ENCODE measurements at regions not wholly inside any gene's neighbourhood (a gene's known extent, or its start where the extent isn't known, plus 50 kb on each side); places are given as distances from the start of the nearest gene placed in this dataset.
"Not testable (repeated sequence)": the region's sequence is repeated elsewhere in the genome, so short reads cannot be mapped to it uniquely, and the experiment has no call there.

- H3K27me3 Mint-ChIP-seq (ENCODE audit: low read depth in 3 of 3): peaks cover 2 to 6% (median 4%) of the 10 kb centered on the region in 3 donors
- H3K27ac Mint-ChIP-seq: no peak overlapping the region
- no peaks in the 10 kb centered on the region for H3K36me3 Mint-ChIP-seq
- H3K4me3 Mint-ChIP-seq: no peak overlapping the region
- no peaks in the 10 kb centered on the region for H3K9me3 Mint-ChIP-seq
- no peak for DNase-seq
- no peaks in the 10 kb centered on the region for H3K4me1 Mint-ChIP-seq
Observed at GRCh38 chr3:127041264-127041820, 58.4 kb downstream of the PLXNA1 start.

DNA sequence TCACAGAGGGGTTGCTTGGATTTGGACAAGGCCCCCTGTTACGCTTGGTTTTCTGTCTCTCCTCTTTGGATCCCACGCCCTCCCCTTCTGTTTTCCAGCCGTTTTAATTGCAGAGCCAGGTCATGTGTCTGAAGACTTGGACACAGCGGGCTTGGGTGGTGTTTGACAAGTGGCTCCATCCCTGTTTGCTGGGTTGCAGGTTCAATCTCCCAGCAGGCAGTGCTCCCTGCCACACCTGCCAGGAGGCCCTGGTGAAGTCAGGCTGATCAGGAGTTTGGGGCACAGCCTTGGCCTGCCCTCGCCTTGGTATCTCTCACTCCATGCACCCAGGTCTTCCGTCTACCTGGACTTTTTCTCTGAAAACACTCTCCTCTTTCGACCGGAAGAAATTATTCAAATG is 59.0 kb downstream of the PLXNA1 start:
- DNase-seq: no peak
- no peaks in the 10 kb centered on the region for H3K4me1 Mint-ChIP-seq
- no peak overlapping the region for H3K4me3 Mint-ChIP-seq
- no peak overlapping the region for H3K27ac Mint-ChIP-seq
- peaks cover 2 to 6% (median 4%) of the 10 kb centered on the region in 3 donors for H3K27me3 Mint-ChIP-seq (ENCODE audit: low read depth in 3 of 3)
- no peaks in the 10 kb centered on the region for H3K9me3 Mint-ChIP-seq
- no peaks in the 10 kb centered on the region for H3K36me3 Mint-ChIP-seq

DNA sequence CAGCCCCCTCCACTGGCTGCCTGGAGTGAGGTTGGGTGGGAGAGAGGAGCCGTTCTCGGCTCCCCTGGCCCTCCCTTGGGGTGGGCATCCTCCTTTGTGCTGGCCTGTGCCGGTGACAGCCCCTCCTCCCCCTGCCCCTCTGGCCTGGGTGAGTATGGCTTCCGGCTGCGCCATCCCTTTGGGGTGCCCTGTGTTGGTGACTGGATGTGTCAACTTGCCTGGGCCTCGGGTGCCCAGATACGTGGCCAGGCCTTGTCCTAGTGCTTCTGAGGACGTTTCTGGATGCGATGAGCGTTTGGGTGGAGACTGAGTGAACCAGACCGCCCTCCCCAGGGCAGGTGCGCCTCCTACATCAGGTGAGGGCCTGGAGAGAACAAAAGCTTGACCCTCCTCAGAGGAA is 59.7 kb downstream of the PLXNA1 start:
- no peak for DNase-seq
- Mint-ChIP-seq H3K9me3 (no peaks in the 10 kb centered on the region), H3K36me3 (no peaks in the 10 kb centered on the region), H3K4me3 (no peak overlapping the region), H3K4me1 (no peaks in the 10 kb centered on the region), H3K27ac (no peak overlapping the region), H3K27me3 (ENCODE audit: low read depth in 3 of 3) (peaks cover 2 to 6% (median 4%) of the 10 kb centered on the region in 3 donors)

DNA sequence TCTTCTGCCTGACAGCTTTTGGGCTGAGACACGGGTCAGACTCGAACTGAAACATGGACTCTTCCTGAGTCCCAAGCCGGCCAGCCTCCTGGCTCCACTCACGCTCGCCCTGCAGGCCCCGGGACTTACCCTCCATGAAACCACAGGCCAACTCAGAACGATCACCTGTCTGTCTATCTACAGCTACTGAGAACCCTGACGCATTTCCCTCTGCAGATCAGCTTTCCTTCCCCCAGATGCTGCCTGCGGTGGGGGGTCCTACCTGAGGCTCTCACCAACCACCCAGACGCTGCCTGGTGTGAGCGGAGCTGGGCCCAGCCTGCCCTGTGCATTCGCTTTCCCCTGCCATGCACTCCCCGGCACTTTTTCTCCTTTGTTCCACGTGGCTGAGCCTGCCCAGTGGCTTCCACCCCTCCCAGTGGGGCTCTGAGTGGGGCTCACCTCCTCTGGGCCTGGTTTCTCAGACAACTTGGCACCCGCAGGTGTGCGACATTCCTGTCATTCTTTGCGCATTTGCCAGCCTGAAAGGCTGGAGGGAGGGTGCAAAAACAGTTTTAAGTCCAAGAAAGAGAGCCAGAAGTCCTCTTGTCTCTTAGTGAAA is 60.2 kb downstream of the PLXNA1 start:
- no peaks in the 10 kb centered on the region for H3K9me3 Mint-ChIP-seq
- H3K4me1 Mint-ChIP-seq: no peaks in the 10 kb centered on the region
- DNase-seq: no peak
- no peaks in the 10 kb centered on the region for H3K36me3 Mint-ChIP-seq
- H3K27ac Mint-ChIP-seq: no peak overlapping the region
- H3K4me3 Mint-ChIP-seq: no peak overlapping the region
- peaks cover 2 to 10% (median 4%) of the 10 kb centered on the region in 3 donors for H3K27me3 Mint-ChIP-seq (ENCODE audit: low read depth in 3 of 3)

DNA sequence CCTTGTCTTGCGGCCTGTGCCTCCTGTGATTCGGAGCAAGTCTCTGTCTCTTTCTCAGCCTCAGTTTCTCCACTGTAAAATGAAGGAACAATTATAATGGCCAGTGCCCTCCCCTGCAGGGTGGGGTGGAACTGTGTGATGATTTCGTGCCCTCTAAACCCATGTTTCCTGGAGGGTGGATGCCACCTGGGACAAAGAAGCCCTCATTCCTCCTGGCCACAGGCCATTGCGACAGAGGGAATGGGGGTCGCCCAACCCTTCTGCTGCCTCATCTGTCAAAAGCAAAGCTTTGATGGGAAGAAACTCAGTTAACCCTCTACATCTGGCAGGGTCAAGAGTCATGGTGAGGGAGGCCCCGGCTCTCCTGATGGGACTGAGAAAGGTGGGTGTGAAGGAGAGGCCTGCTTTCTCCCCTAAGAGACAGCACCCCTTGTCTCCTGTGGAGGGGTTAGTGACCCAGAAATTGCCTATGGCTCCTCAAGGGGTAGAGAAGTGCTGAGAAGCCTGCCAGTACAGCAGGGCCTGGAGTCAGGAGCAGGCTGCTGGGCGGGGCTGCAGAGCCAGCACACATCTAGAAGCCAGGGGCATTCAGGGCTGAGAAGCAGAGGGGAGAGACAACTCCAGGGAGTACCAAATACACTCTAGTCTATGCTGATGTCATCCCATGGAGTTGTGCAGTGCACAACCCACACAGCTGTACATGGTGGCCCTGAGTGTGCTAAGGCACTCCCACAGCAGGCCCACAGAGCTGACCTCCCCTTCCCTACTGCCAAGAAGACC is 61.0 kb downstream of the PLXNA1 start:
- no peaks in the 10 kb centered on the region for H3K4me1 Mint-ChIP-seq
- DNase-seq: no peak
- peaks cover under 1 to 10% (median 5%) of the 10 kb centered on the region in 3 donors for H3K27me3 Mint-ChIP-seq (ENCODE audit: low read depth in 3 of 3)
- no peak overlapping the region for H3K4me3 Mint-ChIP-seq
- H3K9me3 Mint-ChIP-seq: no peaks in the 10 kb centered on the region
- H3K36me3 Mint-ChIP-seq: no peaks in the 10 kb centered on the region
- H3K27ac Mint-ChIP-seq: no peak overlapping the region

DNA sequence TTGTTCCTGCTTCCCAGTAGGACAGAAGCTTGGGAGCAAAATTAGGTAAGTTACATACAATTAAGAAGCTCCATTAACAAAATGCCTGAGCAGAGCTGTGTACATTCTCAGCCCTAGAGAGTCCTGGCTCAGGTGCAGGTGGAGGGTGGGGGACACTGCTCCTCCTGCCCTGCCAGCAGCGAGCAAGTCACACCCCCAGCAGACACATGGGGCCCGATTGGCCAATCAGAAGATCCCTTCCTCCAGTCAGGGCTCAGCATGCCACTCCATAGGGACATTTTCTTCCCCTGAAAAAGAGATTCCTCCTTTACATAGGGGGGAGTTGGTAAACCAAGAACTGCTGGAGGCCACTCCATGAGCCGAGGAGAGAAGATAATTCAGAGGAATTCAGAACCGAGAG is 62.1 kb downstream of the PLXNA1 start:
- no peak overlapping the region for H3K27ac Mint-ChIP-seq
- H3K27me3 Mint-ChIP-seq (ENCODE audit: low read depth in 3 of 3): peaks cover 0 to 10% (median 5%) of the 10 kb centered on the region in 3 donors
- no peaks in the 10 kb centered on the region for H3K36me3 Mint-ChIP-seq
- DNase-seq: no peak
- no peaks in the 10 kb centered on the region for H3K9me3 Mint-ChIP-seq
- H3K4me3 Mint-ChIP-seq: no peak overlapping the region
- no peaks in the 10 kb centered on the region for H3K4me1 Mint-ChIP-seq

DNA sequence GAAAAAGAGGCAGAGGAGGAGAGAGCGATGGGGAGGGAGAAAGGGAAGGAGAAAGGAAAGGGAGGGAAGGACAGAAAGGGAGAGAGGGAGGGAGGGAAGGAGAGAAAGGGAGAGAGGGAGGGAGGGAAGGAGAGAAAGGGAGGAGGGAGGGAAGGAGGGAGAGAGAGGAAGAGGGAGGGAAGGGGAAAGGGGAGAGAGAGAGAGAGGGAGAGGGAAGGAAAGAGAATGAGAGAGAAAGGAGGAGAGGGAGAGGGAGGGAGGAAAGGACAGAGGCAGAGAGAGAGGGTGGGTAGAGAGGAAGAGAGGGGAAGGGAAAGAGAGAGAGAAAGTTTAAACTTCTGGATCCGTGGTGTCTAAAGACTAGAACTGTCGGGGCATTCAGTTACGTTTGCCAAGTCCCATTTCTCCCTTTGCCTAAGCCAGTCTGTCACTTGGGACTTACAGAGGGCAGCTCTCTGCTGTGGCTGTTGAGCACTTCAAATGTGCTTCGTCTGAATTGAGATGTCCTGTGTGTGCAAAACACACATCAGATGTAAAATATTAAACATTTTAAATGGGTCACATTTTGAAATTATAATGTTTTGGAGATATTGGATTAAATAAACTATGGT is 62.6 kb downstream of the PLXNA1 start:
- H3K4me1 Mint-ChIP-seq: no peaks in the 10 kb centered on the region
- peaks cover 0 to 8% (median 3%) of the 10 kb centered on the region in 3 donors for H3K27me3 Mint-ChIP-seq (ENCODE audit: low read depth in 3 of 3)
- H3K27ac Mint-ChIP-seq: no peak overlapping the region
- no peaks in the 10 kb centered on the region for H3K9me3 Mint-ChIP-seq
- H3K4me3 Mint-ChIP-seq: no peak overlapping the region
- no peaks in the 10 kb centered on the region for H3K36me3 Mint-ChIP-seq
- no peak for DNase-seq

- not testable (repeated sequence) for DNase-seq; H3K4me1 Mint-ChIP-seq; H3K27me3 Mint-ChIP-seq (ENCODE audit: low read depth in 3 of 3); H3K27ac Mint-ChIP-seq; H3K4me3 Mint-ChIP-seq; H3K36me3 Mint-ChIP-seq; H3K9me3 Mint-ChIP-seq
Observed at GRCh38 chr3:127046690-127047089, 63.8 kb downstream of the PLXNA1 start.

DNA sequence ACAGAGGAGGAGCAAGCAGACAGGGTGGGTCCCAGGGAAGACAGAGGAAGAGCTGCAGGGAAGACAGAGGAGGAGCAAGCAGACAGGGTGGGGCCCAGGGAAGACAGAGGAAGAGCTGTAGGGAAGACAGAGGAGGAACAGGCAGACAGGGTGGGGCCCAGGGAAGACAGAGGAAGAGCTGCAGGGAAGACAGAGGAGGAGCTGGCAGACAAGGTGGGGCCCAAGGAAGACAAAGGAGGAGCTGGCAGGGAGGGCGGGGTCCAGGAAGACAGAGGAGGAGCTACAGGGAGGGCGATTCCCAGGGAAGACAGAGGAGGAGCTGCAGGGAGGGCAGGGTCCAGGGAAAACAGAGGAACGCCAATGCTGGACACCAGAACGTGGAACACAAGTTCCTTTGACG is 66.5 kb downstream of the PLXNA1 start:
- Mint-ChIP-seq H3K9me3 (no peaks in the 10 kb centered on the region), H3K4me3 (no peak overlapping the region), H3K4me1 (no peaks in the 10 kb centered on the region), H3K27me3 (ENCODE audit: low read depth in 3 of 3) (peaks cover 0 to 7% (median 4%) of the 10 kb centered on the region in 3 donors), H3K36me3 (no peaks in the 10 kb centered on the region), H3K27ac (no peak overlapping the region)
- no peak for DNase-seq

DNA sequence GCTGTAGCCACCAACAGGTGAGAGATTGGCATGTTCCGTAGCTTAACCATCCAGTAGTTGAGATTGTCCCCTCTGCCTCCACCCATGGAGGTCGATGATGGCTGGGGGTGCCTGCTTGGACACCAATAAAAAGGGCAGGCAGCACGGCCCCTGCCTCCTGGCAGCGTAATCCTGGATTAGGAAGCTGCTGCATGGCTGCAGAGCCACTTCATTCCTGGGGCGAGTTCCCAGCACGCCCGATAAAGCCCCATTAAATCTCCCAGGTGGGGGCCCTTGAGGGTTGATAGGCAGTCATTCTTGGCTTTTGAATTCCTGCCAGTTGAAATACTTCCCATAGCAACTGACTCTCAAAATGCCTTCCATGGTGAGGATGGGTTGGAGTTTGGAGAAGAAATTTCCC is 67.8 kb downstream of the PLXNA1 start:
- no peak overlapping the region for H3K4me3 Mint-ChIP-seq
- H3K4me1 Mint-ChIP-seq: no peaks in the 10 kb centered on the region
- no peaks in the 10 kb centered on the region for H3K9me3 Mint-ChIP-seq
- no peaks in the 10 kb centered on the region for H3K36me3 Mint-ChIP-seq
- H3K27ac Mint-ChIP-seq: no peak overlapping the region
- no peak for DNase-seq
- peaks cover 0 to 5% (median 4%) of the 10 kb centered on the region in 3 donors for H3K27me3 Mint-ChIP-seq (ENCODE audit: low read depth in 3 of 3)

GRCh38 chr3:127052121-127052561 is 69.2 kb downstream of the PLXNA1 start:
- Mint-ChIP-seq H3K27ac (no peak overlapping the region), H3K36me3 (no peaks in the 10 kb centered on the region), H3K4me1 (no peaks in the 10 kb centered on the region), H3K9me3 (peaks cover 0 to 3% (median 0%) of the 10 kb centered on the region in 6 donors), H3K4me3 (no peak overlapping the region), H3K27me3 (ENCODE audit: low read depth in 3 of 3) (peaks cover 0 to 4% (median 3%) of the 10 kb centered on the region in 3 donors)
- DNase-seq: no peak

DNA sequence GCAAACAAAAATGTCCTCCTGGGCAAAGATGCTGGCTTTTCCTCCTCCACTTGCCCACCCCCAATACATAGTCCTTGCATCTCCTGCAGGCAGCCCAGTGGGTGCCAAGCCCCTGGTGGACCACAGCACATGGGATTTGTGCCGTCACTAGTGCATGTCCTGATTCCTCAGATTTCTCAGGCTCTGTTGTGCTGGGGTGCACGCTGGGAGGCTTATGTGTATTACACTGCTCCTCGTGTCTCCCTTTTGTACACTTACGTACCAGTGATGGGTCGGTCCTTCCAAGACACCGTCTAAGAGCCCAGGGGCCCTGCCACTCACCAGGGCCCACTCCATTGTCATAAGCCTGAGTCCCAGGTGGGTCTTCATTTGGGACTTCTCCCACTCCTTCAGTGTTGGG is 70.1 kb downstream of the PLXNA1 start:
- Mint-ChIP-seq H3K4me1 (no peaks in the 10 kb centered on the region), H3K4me3 (no peak overlapping the region), H3K27ac (no peak overlapping the region), H3K9me3 (peaks cover 0 to 10% (median 1%) of the 10 kb centered on the region in 6 donors), H3K27me3 (ENCODE audit: low read depth in 3 of 3) (peaks cover 0 to 3% (median 0%) of the 10 kb centered on the region in 3 donors), H3K36me3 (peaks cover 0 to 5% (median 0%) of the 10 kb centered on the region in 3 donors)
- no peak for DNase-seq

GRCh38 chr3:127053450-127053849 is 70.5 kb downstream of the PLXNA1 start:
- peaks cover 0 to 5% (median 0%) of the 10 kb centered on the region in 3 donors for H3K36me3 Mint-ChIP-seq
- H3K4me3 Mint-ChIP-seq: no peak overlapping the region
- H3K4me1 Mint-ChIP-seq: no peaks in the 10 kb centered on the region
- no peak overlapping the region for H3K27ac Mint-ChIP-seq
- H3K27me3 Mint-ChIP-seq (ENCODE audit: low read depth in 3 of 3): peaks cover 0 to 1% (median 0%) of the 10 kb centered on the region in 3 donors
- no peak for DNase-seq
- H3K9me3 Mint-ChIP-seq: peaks cover 0 to 10% (median 1%) of the 10 kb centered on the region in 6 donors

- no peak for DNase-seq
- H3K4me3 Mint-ChIP-seq: no peak overlapping the region
Observed at GRCh38 chr3:127053979-127054378, 71.1 kb downstream of the PLXNA1 start.

More at GRCh38 chr3:127053979-127054378, 71.1 kb downstream of the PLXNA1 start:
- Mint-ChIP-seq H3K27me3 (ENCODE audit: low read depth in 3 of 3) (peaks cover 0 to 1% (median 0%) of the 10 kb centered on the region in 3 donors), H3K4me1 (no peaks in the 10 kb centered on the region), H3K36me3 (peaks cover 0 to 5% (median 0%) of the 10 kb centered on the region in 3 donors), H3K27ac (no peak overlapping the region), H3K9me3 (peaks cover 0 to 10% (median 1%) of the 10 kb centered on the region in 6 donors)
